H9 (cell line): ENCODE measurements at regions not wholly inside any gene's neighbourhood (a gene's known extent, or its start where the extent isn't known, plus 50 kb on each side); places are given as distances from the start of the nearest gene placed in this dataset.

Source experiments
- DNase-seq: peaks from one replicate; pipeline ENCODE4 v3.0.0-alpha.2; 2017
- H2AFZ ChIP-seq: one replicate; pipeline ENCODE4 v1.6.1; 2013; ENCODE audit warnings: mild to moderate bottlenecking, low read length, control low read depth, moderate library complexity
- H2AK5ac ChIP-seq: 2 replicates; pipeline ENCODE4 v1.6.1; 2013; ENCODE audit warnings: low read length, control low read depth, mixed read lengths; ENCODE audit not compliant: insufficient read length
- H2BK120ac ChIP-seq: one replicate; pipeline ENCODE4 v1.6.1; 2013; ENCODE audit warnings: low read depth, mild to moderate bottlenecking, low read length, control low read depth, inconsistent platforms; ENCODE audit not compliant: poor library complexity, severe bottlenecking
- H2BK12ac ChIP-seq: 2 replicates; pipeline ENCODE4 v1.6.1; 2013; ENCODE audit warnings: low read length, control low read depth, mixed read lengths, low read depth; ENCODE audit not compliant: insufficient read length
- H2BK15ac ChIP-seq: 2 replicates; pipeline ENCODE4 v1.6.1; 2013; ENCODE audit warnings: low read depth, low read length, control low read depth
- H2BK20ac ChIP-seq: one replicate; pipeline ENCODE4 v1.6.1; 2013; ENCODE audit warnings: low read depth, mild to moderate bottlenecking, low read length, control low read depth, inconsistent platforms; ENCODE audit not compliant: poor library complexity, severe bottlenecking
- H2BK5ac ChIP-seq: 2 replicates; pipeline ENCODE4 v1.6.1; 2013; ENCODE audit warnings: low read length, control low read depth, mixed read lengths; ENCODE audit not compliant: insufficient read length
- H3K14ac ChIP-seq: 2 replicates; pipeline ENCODE4 v1.6.1; 2013; ENCODE audit warnings: low read length, control low read depth; ENCODE audit not compliant: insufficient read depth
- H3K18ac ChIP-seq: 2 replicates; pipeline ENCODE4 v1.6.1; 2013; ENCODE audit warnings: low read depth, mild to moderate bottlenecking, mixed read lengths, low read length, control low read depth; ENCODE audit not compliant: insufficient read length
- H3K23ac ChIP-seq: 2 replicates; pipeline ENCODE4 v1.6.1; 2013; ENCODE audit warnings: low read length, control low read depth, mixed read lengths, low read depth; ENCODE audit not compliant: insufficient read length
- H3K23me2 ChIP-seq: 2 replicates; pipeline ENCODE4 v1.6.1; 2013; ENCODE audit warnings: low read depth, mild to moderate bottlenecking, mixed read lengths, low read length, control low read depth; ENCODE audit not compliant: insufficient read length, poor library complexity, severe bottlenecking
- H3K27ac ChIP-seq: 2 replicates; pipeline ENCODE4 v1.5.1; 2013; ENCODE audit warnings: low read length, control low read depth, mixed read lengths, low read depth; ENCODE audit not compliant: insufficient read length
- H3K27me3 ChIP-seq: 2 replicates; pipeline ENCODE4 v1.6.1; 2013; ENCODE audit warnings: low read length, control low read depth, inconsistent platforms; ENCODE audit not compliant: insufficient read depth
- H3K4ac ChIP-seq: 2 replicates; pipeline ENCODE4 v1.6.1; 2013; ENCODE audit warnings: low read depth, mild to moderate bottlenecking, control low read depth, inconsistent platforms, low read length, moderate library complexity
- H3K4me1 ChIP-seq: 2 replicates; pipeline ENCODE4 v1.6.1; 2013; ENCODE audit warnings: low read length, control low read depth, inconsistent platforms; ENCODE audit not compliant: insufficient read depth
- H3K4me2 ChIP-seq: 2 replicates; pipeline ENCODE4 v1.6.1; 2013; ENCODE audit warnings: low read length, control low read depth, mixed read lengths; ENCODE audit not compliant: insufficient read length, insufficient read depth
- H3K56ac ChIP-seq: 2 replicates; pipeline ENCODE4 v1.6.1; 2013; ENCODE audit warnings: low read depth, mild to moderate bottlenecking, mixed read lengths, low read length, control low read depth; ENCODE audit not compliant: insufficient read length
- H3K79me1 ChIP-seq: 2 replicates; pipeline ENCODE4 v1.6.1; 2013; ENCODE audit warnings: low read depth, mild to moderate bottlenecking, moderate library complexity, low read length, control low read depth, inconsistent platforms; ENCODE audit not compliant: insufficient read depth, poor library complexity, severe bottlenecking
- H3K79me2 ChIP-seq: 2 replicates; pipeline ENCODE4 v1.6.1; 2013; ENCODE audit warnings: low read length, control low read depth, inconsistent platforms; ENCODE audit not compliant: insufficient read depth
- H3K9ac ChIP-seq: 2 replicates; pipeline ENCODE4 v1.6.1; 2013; ENCODE audit warnings: low read length, control low read depth, mixed read lengths; ENCODE audit not compliant: insufficient read length; ENCODE audit errors: extremely low read depth
- H3K9me3 ChIP-seq: one replicate; pipeline ENCODE4 v1.6.1; 2013; ENCODE audit warnings: low read depth, low read length, inconsistent platforms; ENCODE audit not compliant: control insufficient read depth
- H3T11ph ChIP-seq: one replicate; pipeline ENCODE4 v1.6.1; 2013; ENCODE audit warnings: mild to moderate bottlenecking, low read length, control low read depth, inconsistent platforms
- H4K20me1 ChIP-seq: one replicate; pipeline ENCODE4 v1.6.1; 2013; ENCODE audit not compliant: control insufficient read depth, insufficient read length, insufficient read depth
- H4K5ac ChIP-seq: 2 replicates; pipeline ENCODE4 v1.6.1; 2013; ENCODE audit warnings: low read depth, mild to moderate bottlenecking, mixed read lengths, low read length, control low read depth; ENCODE audit not compliant: insufficient read length
- H4K8ac ChIP-seq: replicated peaks from 2 replicates; pipeline ENCODE4 v1.6.1; 2013; ENCODE audit warnings: low read length, control low read depth, mixed read lengths, low read depth; ENCODE audit not compliant: insufficient read length
- H4K91ac ChIP-seq: 2 replicates; pipeline ENCODE4 v1.6.1; 2013; ENCODE audit warnings: low read depth, mild to moderate bottlenecking, moderate library complexity, mixed read lengths, low read length, control low read depth; ENCODE audit not compliant: insufficient read length
- H3K27ac Mint-ChIP-seq, 3 experiments: 2 replicates in 2 of 3; 3 replicates in 1 of 3; pipeline ENCODE4 v1.8.0; 2020 to 2021; ENCODE audit warnings: mixed read lengths in 3 of 3, mild to moderate bottlenecking in 1 of 3, moderate library complexity in 1 of 3
- H3K27me3 Mint-ChIP-seq: 2 replicates; pipeline ENCODE4 v1.8.0; 2021; ENCODE audit warnings: low read depth, mild to moderate bottlenecking, moderate library complexity, mixed read lengths
- H3K36me3 Mint-ChIP-seq, 3 experiments: 2 replicates in 2 of 3; 3 replicates in 1 of 3; pipeline ENCODE4 v1.8.0; 2020 to 2021; ENCODE audit warnings: low read depth in 3 of 3, mixed read lengths in 3 of 3; ENCODE audit not compliant: insufficient read depth in 1 of 3
- H3K4me1 Mint-ChIP-seq, 2 experiments: 2 replicates each; pipeline ENCODE4 v1.8.0; 2020; ENCODE audit warnings: mixed read lengths in 2 of 2
- H3K4me3 Mint-ChIP-seq, 2 experiments: 2 replicates in 1 of 2; 3 replicates in 1 of 2; pipeline ENCODE4 v1.8.0; 2020 to 2021; ENCODE audit warnings: mild to moderate bottlenecking in 2 of 2, mixed read lengths in 2 of 2, moderate library complexity in 1 of 2
- H3K9me3 Mint-ChIP-seq, 2 experiments: 2 replicates in 1 of 2; 3 replicates in 1 of 2; pipeline ENCODE4 v1.8.0; 2020; ENCODE audit warnings: mild to moderate bottlenecking in 2 of 2, mixed read lengths in 2 of 2, moderate library complexity in 1 of 2
- CTCF ChIP-seq: fragments of 200-600 bp; sonication (generic); conservative IDR thresholded peaks from 3 replicates; pipeline ENCODE4 v1.8.0; 2021; ENCODE audit warnings: antibody characterized with exemption, mild to moderate bottlenecking
- WGBS: extraction: QIAGEN DNeasy Blood & Tissue Kit; methylation state at CpG from one replicate; pipeline ENCODE4 v1.1.7; 2013; ENCODE audit warnings: missing lambda C conversion rate, low lambda C conversion rate, mixed read lengths; ENCODE audit not compliant: insufficient read length; ENCODE audit errors: extremely low coverage; 5-methylcytosine and 5-hydroxymethylcytosine counted together

GRCh38 chr1:187716160-187716559 lies 887.4 kb downstream of the PLA2G4A start:
- no peak overlapping the region for H4K5ac ChIP-seq
- no peaks in the 10 kb centered on the region for H3K4me1 ChIP-seq
- H2BK5ac ChIP-seq: no peak overlapping the region
- no peaks in the 10 kb centered on the region for H3K36me3 Mint-ChIP-seq
- no peak overlapping the region for H3K18ac ChIP-seq
- no peak overlapping the region for H4K8ac ChIP-seq
- H3K27me3 ChIP-seq: no peaks in the 10 kb centered on the region
- no peak overlapping the region for H3K9ac ChIP-seq
- H3K23me2 ChIP-seq: no peaks in the 10 kb centered on the region
- H2BK15ac ChIP-seq: no peak overlapping the region
- H3K27ac ChIP-seq: no peak overlapping the region
- no peaks in the 10 kb centered on the region for H3K4me1 Mint-ChIP-seq
- no peaks in the 10 kb centered on the region for H3K79me2 ChIP-seq
- no peak overlapping the region for H2AK5ac ChIP-seq
- H4K91ac ChIP-seq: no peak overlapping the region
- H3K79me1 ChIP-seq: no peaks in the 10 kb centered on the region
- H2BK120ac ChIP-seq: no peak overlapping the region
- H3K27ac Mint-ChIP-seq: no peak overlapping the region
- no peaks in the 10 kb centered on the region for H3K27me3 Mint-ChIP-seq
- H2BK12ac ChIP-seq: no peak overlapping the region
- no peak overlapping the region for H3K56ac ChIP-seq
- no peaks in the 10 kb centered on the region for H3K9me3 ChIP-seq
- no peak overlapping the region for H3K4me3 Mint-ChIP-seq
- no peak overlapping the region for H3K14ac ChIP-seq
- no peaks in the 10 kb centered on the region for H3K9me3 Mint-ChIP-seq
- H4K20me1 ChIP-seq: no peaks in the 10 kb centered on the region
- WGBS: no CpG with 5 or more reads among the region's 1 CpG
- no peak overlapping the region for H2AFZ ChIP-seq
- H3K4ac ChIP-seq: no peak overlapping the region
- no peak overlapping the region for H3K23ac ChIP-seq
- DNase-seq: no peak
- H2BK20ac ChIP-seq: no peak overlapping the region
- H3T11ph ChIP-seq: no peak overlapping the region
- H3K4me2 ChIP-seq: no peak overlapping the region
- no peak for TF ChIP-seq CTCF
